H1 (cell line): ENCODE measurements at regions not wholly inside any gene's neighbourhood (a gene's known extent, or its start where the extent isn't known, plus 50 kb on each side); places are given as distances from the start of the nearest gene placed in this dataset.

Experiments
- CTCF ChIA-PET: fragments of 300-600 bp; sonication (Branson Sonifier 250); formaldehyde crosslinking; loops from one replicate; lab custom pipeline; 2021; ENCODE audit not compliant: partially characterized antibody; lab: Charles Lee
- POLR2A ChIA-PET: fragments of 300-600 bp; sonication (Branson Sonifier 250); formaldehyde crosslinking; loops from one replicate; lab custom pipeline; 2021; ENCODE audit warnings: inconsistent platforms; ENCODE audit not compliant: partially characterized antibody; lab: Charles Lee
- DNase-seq, 2 experiments: peaks; one replicate each; pipeline versions ENCODE4 v3.0.0 to v3.0.0-alpha.2; 2010 to 2022; ENCODE audit warnings: low spot score in 2 of 2, low read depth in 1 of 2, mixed read lengths in 1 of 2
- FAIRE-seq: peaks from 2 replicates; lab custom pipeline; 2011; peaks lifted over from hg19 to GRCh38; lab: Jason Lieb, UNC
- H2AFZ ChIP-seq: 2 replicates; pipeline ENCODE4 v1.8.1; 2012; ENCODE audit warnings: low read length, inconsistent platforms
- H2AK5ac ChIP-seq: 2 replicates; pipeline ENCODE4 v1.6.1; 2013; ENCODE audit warnings: low read depth, low read length
- H2BK120ac ChIP-seq: replicated peaks from 2 replicates; pipeline ENCODE3; 2013; ENCODE audit warnings: low read depth, low read length, inconsistent platforms
- H2BK12ac ChIP-seq: 2 replicates; pipeline ENCODE4 v1.6.1; 2013; ENCODE audit warnings: low read depth, low read length
- H2BK15ac ChIP-seq: 2 replicates; pipeline ENCODE4 v1.6.1; 2013; ENCODE audit warnings: low read length
- H2BK20ac ChIP-seq: 2 replicates; pipeline ENCODE4 v1.6.1; 2013; ENCODE audit warnings: low read length
- H2BK5ac ChIP-seq: 2 replicates; pipeline ENCODE4 v1.6.1; 2013; ENCODE audit warnings: low read depth, low read length
- H3K14ac ChIP-seq: 2 replicates; pipeline ENCODE4 v1.6.1; 2013; ENCODE audit warnings: inconsistent platforms; ENCODE audit not compliant: insufficient read length
- H3K18ac ChIP-seq: 2 replicates; pipeline ENCODE4 v1.6.1; 2013; ENCODE audit warnings: low read length; ENCODE audit errors: extremely low read depth
- H3K23ac ChIP-seq: 2 replicates; pipeline ENCODE4 v1.6.1; 2013; ENCODE audit warnings: inconsistent platforms; ENCODE audit not compliant: insufficient read length
- H3K23me2 ChIP-seq: 2 replicates; pipeline ENCODE4 v1.6.1; 2013; ENCODE audit warnings: low read depth, low read length
- H3K27ac ChIP-seq: 2 replicates; pipeline ENCODE4 v1.6.1; 2011; ENCODE audit warnings: low read depth, low read length, inconsistent platforms
- H3K27me3 ChIP-seq, 4 experiments: replicated peaks in 1 of 4; 1 replicate in 1 of 4; 2 replicates in 3 of 4; pipeline versions ENCODE4 v1.6.1 to v1.8.1; 2011 to 2013; ENCODE audit warnings: low read length in 3 of 4, mild to moderate bottlenecking in 3 of 4, inconsistent platforms in 2 of 4, mixed read lengths in 2 of 4, moderate library complexity in 1 of 4; ENCODE audit not compliant: control insufficient read depth in 3 of 4, insufficient read depth in 3 of 4; ENCODE audit errors: extremely low read depth in 1 of 4
- H3K36me3 ChIP-seq, 4 experiments: 2 replicates each; pipeline versions ENCODE4 v1.6.1 to v1.8.1; 2011 to 2013; ENCODE audit warnings: mild to moderate bottlenecking in 4 of 4, low read length in 3 of 4, moderate library complexity in 2 of 4, control low read depth in 1 of 4, inconsistent platforms in 1 of 4; ENCODE audit not compliant: insufficient read depth in 4 of 4, control insufficient read depth in 2 of 4
- H3K4ac ChIP-seq: replicated peaks from 2 replicates; pipeline ENCODE3; 2013; ENCODE audit warnings: low read length, low read depth, mixed read lengths, inconsistent platforms; ENCODE audit not compliant: insufficient read length
- H3K4me1 ChIP-seq, 4 experiments: replicated peaks in 1 of 4; 1 replicate in 1 of 4; 2 replicates in 3 of 4; pipeline versions ENCODE4 v1.6.1 to v1.8.1; 2011 to 2013; ENCODE audit warnings: low read length in 3 of 4, inconsistent platforms in 2 of 4, mixed read lengths in 1 of 4; ENCODE audit not compliant: insufficient read depth in 4 of 4, control insufficient read depth in 3 of 4
- H3K4me2 ChIP-seq, 2 experiments: 2 replicates each; pipeline versions ENCODE4 v1.6.1 to v1.8.1; 2011 to 2013; ENCODE audit warnings: low read depth in 2 of 2, low read length in 2 of 2, control low read depth in 1 of 2, inconsistent platforms in 1 of 2, mild to moderate bottlenecking in 1 of 2; ENCODE audit not compliant: insufficient read depth in 1 of 2
- H3K4me3 ChIP-seq, 4 experiments: fragments of 200-600, 300-600 bp in 1 of 4; sonication (generic), shearing (Covaris generic), sonication (Bioruptor Twin) in 1 of 4; 2 replicates each; pipeline versions ENCODE4 v1.5.1 to v1.8.1; 2011 to 2016; ENCODE audit warnings: low read length in 4 of 4, low read depth in 3 of 4, control low read depth in 2 of 4, inconsistent platforms in 2 of 4, mild to moderate bottlenecking in 2 of 4, mixed read lengths in 1 of 4, moderate library complexity in 1 of 4; ENCODE audit not compliant: insufficient read depth in 2 of 4; ENCODE audit errors: extremely low read depth in 1 of 4
- H3K56ac ChIP-seq: replicated peaks from 2 replicates; pipeline ENCODE3; 2013; ENCODE audit warnings: low read depth, mild to moderate bottlenecking, mixed read lengths, low read length, inconsistent platforms; ENCODE audit not compliant: insufficient read length
- H3K79me1 ChIP-seq: 2 replicates; pipeline ENCODE4 v1.6.1; 2013; ENCODE audit warnings: low read depth, low read length, control low read depth
- H3K79me2 ChIP-seq, 2 experiments: 2 replicates each; pipeline versions ENCODE4 v1.6.1 to v1.8.1; 2012 to 2013; ENCODE audit warnings: low read length in 2 of 2, mild to moderate bottlenecking in 2 of 2, inconsistent platforms in 1 of 2; ENCODE audit not compliant: insufficient read depth in 2 of 2, control insufficient read depth in 1 of 2
- H3K9ac ChIP-seq, 4 experiments: replicated peaks in 1 of 4; 1 replicate in 1 of 4; 2 replicates in 3 of 4; pipeline versions ENCODE4 v1.6.1 to v1.8.1; 2011 to 2013; ENCODE audit warnings: low read depth in 3 of 4, low read length in 3 of 4, control low read depth in 2 of 4, mild to moderate bottlenecking in 2 of 4, moderate library complexity in 2 of 4, inconsistent platforms in 1 of 4; ENCODE audit errors: extremely low read depth in 1 of 4
- H3K9me3 ChIP-seq, 2 experiments: 2 replicates each; pipeline versions ENCODE4 v1.6.1 to v1.8.1; 2012 to 2013; ENCODE audit warnings: mild to moderate bottlenecking in 2 of 2, moderate library complexity in 2 of 2, control low read depth in 1 of 2, inconsistent platforms in 1 of 2, low read depth in 1 of 2, low read length in 1 of 2, mixed read lengths in 1 of 2; ENCODE audit not compliant: insufficient read depth in 2 of 2
- H4K20me1 ChIP-seq, 2 experiments: replicated peaks in 1 of 2; 2 replicates each; pipeline versions ENCODE3 to v1.8.1; 2011 to 2013; ENCODE audit warnings: inconsistent platforms in 2 of 2, low read length in 2 of 2, mild to moderate bottlenecking in 1 of 2; ENCODE audit not compliant: insufficient read depth in 2 of 2, control insufficient read depth in 1 of 2
- H4K5ac ChIP-seq: 2 replicates; pipeline ENCODE4 v1.6.1; 2013; ENCODE audit warnings: low read length, low read depth, mixed read lengths, inconsistent platforms; ENCODE audit not compliant: insufficient read length
- H4K8ac ChIP-seq: 2 replicates; pipeline ENCODE4 v1.8.0; 2013; ENCODE audit warnings: mild to moderate bottlenecking, moderate library complexity, low read length, inconsistent platforms; ENCODE audit not compliant: insufficient read depth; ENCODE audit errors: extremely low read depth
- H4K91ac ChIP-seq: replicated peaks from 2 replicates; pipeline ENCODE3; 2013; ENCODE audit warnings: low read length, mixed read lengths, inconsistent platforms; ENCODE audit not compliant: insufficient read length
- BACH1 ChIP-seq: IDR thresholded peaks from 2 replicates; pipeline ENCODE4 v1.6.1; 2012; ENCODE audit warnings: low read length, improper control_type of control experiment
- CHD1 ChIP-seq: IDR thresholded peaks from 2 replicates; pipeline ENCODE4 v1.6.1; 2012; ENCODE audit warnings: low read depth, low read length, improper control_type of control experiment
- MAFK ChIP-seq: IDR thresholded peaks from 2 replicates; pipeline ENCODE4 v1.6.1; 2012; ENCODE audit warnings: low read depth, mild to moderate bottlenecking, improper control_type of control experiment, low read length
- POLR2A ChIP-seq, 2 experiments: IDR thresholded peaks; 1 replicate in 1 of 2; 2 replicates in 1 of 2; pipeline ENCODE4 v1.6.1; 2011; ENCODE audit warnings: low read depth in 2 of 2, low read length in 2 of 2, mild to moderate bottlenecking in 2 of 2; ENCODE audit errors: control extremely low read depth in 1 of 2
- POU5F1 ChIP-seq: IDR thresholded peaks from 2 replicates; pipeline ENCODE4 v1.6.1; 2011; ENCODE audit warnings: low read depth, mild to moderate bottlenecking, low read length, moderate library complexity
- WGBS, 2 experiments: shearing (Covaris generic) in 1 of 2; methylation state at CpG; one replicate each; pipeline versions ENCODE4 v1.1.6 to v1.1.7; 2013 to 2015; ENCODE audit warnings: low lambda C conversion rate in 2 of 2, mixed read lengths in 2 of 2, inconsistent platforms in 1 of 2, low coverage in 1 of 2, missing lambda C conversion rate in 1 of 2; ENCODE audit not compliant: insufficient replicate concordance in 2 of 2, insufficient coverage in 1 of 2, insufficient read length in 1 of 2; ENCODE audit errors: extremely low coverage in 1 of 2, missing lambda C conversion rate in 1 of 2; 5-methylcytosine and 5-hydroxymethylcytosine counted together

DNA sequence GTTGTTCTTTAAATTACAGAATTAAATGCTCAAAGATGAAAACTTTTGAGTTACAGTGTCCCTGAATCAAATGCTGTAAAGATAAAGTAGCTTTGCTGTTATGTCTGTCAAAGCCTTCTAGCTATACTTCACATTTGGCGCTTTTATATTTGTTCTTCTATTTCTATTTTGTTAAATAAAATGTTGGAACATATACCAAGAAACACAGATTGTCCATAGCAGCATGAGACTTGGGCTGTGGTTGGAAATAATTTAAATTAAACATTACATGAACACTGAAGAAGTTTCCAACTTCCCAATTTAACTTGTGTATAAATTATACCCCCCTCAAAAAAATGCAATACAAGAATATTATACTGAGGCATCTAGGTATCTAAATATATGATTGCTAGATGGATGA, 249.8 kb downstream of the NR2F1-AS1 start:
- no peak overlapping the region for H3K18ac ChIP-seq
- no peaks in the 10 kb centered on the region; a peak in 1 of 8 replicates for H3K36me3 ChIP-seq
- no peak overlapping the region for H3K9ac ChIP-seq
- FAIRE-seq: no peak
- WGBS, 2 experiments: 81% methylated on average over 1 of the region's 1 CpG; no CpG with 5 or more reads in 1 of the 2 experiments
- H3K27ac ChIP-seq: no peak overlapping the region
- POLR2A ChIA-PET: no interaction called here
- DNase-seq: no peak
- no peaks in the 10 kb centered on the region for H3K4me1 ChIP-seq
- no peaks in the 10 kb centered on the region for H3K79me1 ChIP-seq
- CTCF ChIA-PET: interaction anchor here (1.0 kb wide), 1 partner anchor 30 kb away, joined by 3 read pairs; no protein-coding TSS in a partner anchor
- H4K20me1 ChIP-seq: no peaks in the 10 kb centered on the region
- no peak overlapping the region for H2BK120ac ChIP-seq
- H2BK5ac ChIP-seq: no peak overlapping the region
- H4K91ac ChIP-seq: no peak overlapping the region
- H3K56ac ChIP-seq: no peak overlapping the region
- no peak overlapping the region for H3K4me2 ChIP-seq
- no peak overlapping the region for H2BK12ac ChIP-seq
- H4K8ac ChIP-seq: no peak overlapping the region
- no peak overlapping the region for H2BK20ac ChIP-seq
- H3K79me2 ChIP-seq: no peaks in the 10 kb centered on the region
- H2AK5ac ChIP-seq: no peak overlapping the region
- no peak overlapping the region for H3K4me3 ChIP-seq
- no peak overlapping the region for H2AFZ ChIP-seq
- no peaks in the 10 kb centered on the region for H3K27me3 ChIP-seq
- H2BK15ac ChIP-seq: no peak overlapping the region
- no peak overlapping the region for H3K14ac ChIP-seq
- H3K23ac ChIP-seq: no peak overlapping the region
- H4K5ac ChIP-seq: no peak overlapping the region
- H3K4ac ChIP-seq: no peak overlapping the region
- H3K9me3 ChIP-seq: no peaks in the 10 kb centered on the region
- no peak for TF ChIP-seq POU5F1
- no peak for TF ChIP-seq BACH1
- TF ChIP-seq POLR2A (IDR thresholded peaks at IDR 0.05; ENCODE audit: control extremely low read depth in 1 of 2, low read depth in 2 of 2, low read length in 2 of 2): no peak
- no peak for TF ChIP-seq MAFK
- TF ChIP-seq CHD1: no peak
- TF ChIP-seq, all 59 proteins: peak for 0
- no peaks in the 10 kb centered on the region for H3K23me2 ChIP-seq
